Right atrium auricular region (tissue), 2 donors: ENCODE measurements at regions not wholly inside any gene's neighbourhood (a gene's known extent, or its start where the extent isn't known, plus 50 kb on each side); places are given as distances from the start of the nearest gene placed in this dataset.

Experiments
- DNase-seq: peaks from one replicate; pipeline ENCODE4 v3.0.0-alpha.2; 2019; ENCODE audit warnings: low spot score
- H3K27ac ChIP-seq, 2 donors: fragments of 200-600 bp; sonication (generic); 1 replicate in 1 of 2; 2 replicates in 1 of 2; pipeline ENCODE4 v1.5.1; 2016 to 2019
- H3K27me3 ChIP-seq, 2 donors: fragments of 200-600 bp; sonication (generic); one replicate each; pipeline versions ENCODE4 v1.5.1 to v1.6.0; 2017 to 2019
- H3K36me3 ChIP-seq: fragments of 200-600 bp; sonication (generic); one replicate; pipeline ENCODE4 v1.5.1; 2016
- H3K4me1 ChIP-seq, 2 donors: fragments of 200-600 bp; sonication (generic); one replicate each; pipeline versions ENCODE4 v1.5.1 to v1.6.0; 2017 to 2019
- H3K4me3 ChIP-seq, 2 donors: fragments of 200-600 bp; sonication (generic); 1 replicate in 1 of 2; 2 replicates in 1 of 2; pipeline ENCODE4 v1.5.1; 2017 to 2019; ENCODE audit warnings: mild to moderate bottlenecking in 1 of 2, moderate library complexity in 1 of 2
- H3K9me3 ChIP-seq, 2 donors: fragments of 200-600 bp; sonication (generic); one replicate each; pipeline ENCODE4 v1.5.1; 2019
- CTCF ChIP-seq, 2 donors: fragments of 200-600 bp; sonication (generic); IDR thresholded peaks; one replicate each; pipeline ENCODE4 v1.5.1; 2019; ENCODE audit warnings: antibody characterized with exemption in 2 of 2

- no peaks in the 10 kb centered on the region for H3K36me3 ChIP-seq
- no peak overlapping the region for H3K4me3 ChIP-seq
- H3K27ac ChIP-seq = no peak overlapping the region
- H3K4me1 ChIP-seq = no peaks in the 10 kb centered on the region
- no peak for DNase-seq
- no peaks in the 10 kb centered on the region for H3K9me3 ChIP-seq
- H3K27me3 ChIP-seq = no peaks in the 10 kb centered on the region
- TF ChIP-seq CTCF (IDR thresholded peaks at IDR 0.05) = no peak
Observed at GRCh38 chr4:12207396-12207795, 778.7 kb upstream of the HS3ST1 start.

GRCh38 chr4:12206091-12206490 is 777.4 kb upstream of the HS3ST1 start:
- no peaks in the 10 kb centered on the region for H3K27me3 ChIP-seq
- no peaks in the 10 kb centered on the region for H3K4me1 ChIP-seq
- H3K9me3 ChIP-seq = no peaks in the 10 kb centered on the region
- H3K27ac ChIP-seq = no peak overlapping the region
- no peak for DNase-seq
- H3K36me3 ChIP-seq = no peaks in the 10 kb centered on the region
- no peak for TF ChIP-seq CTCF (IDR thresholded peaks at IDR 0.05)
- no peak overlapping the region for H3K4me3 ChIP-seq

GRCh38 chr4:12203945-12204344 is 775.3 kb upstream of the HS3ST1 start:
- no peaks in the 10 kb centered on the region for H3K27me3 ChIP-seq
- no peak overlapping the region for H3K4me3 ChIP-seq
- H3K4me1 ChIP-seq = no peaks in the 10 kb centered on the region
- H3K36me3 ChIP-seq = no peaks in the 10 kb centered on the region
- no peaks in the 10 kb centered on the region for H3K9me3 ChIP-seq
- no peak for DNase-seq
- H3K27ac ChIP-seq = no peak overlapping the region
- no peak for TF ChIP-seq CTCF (IDR thresholded peaks at IDR 0.05)

- Histone ChIP-seq H3K36me3 (no peaks in the 10 kb centered on the region), H3K4me1 (no peaks in the 10 kb centered on the region), H3K27ac (no peak overlapping the region), H3K9me3 (no peaks in the 10 kb centered on the region), H3K27me3 (no peaks in the 10 kb centered on the region), H3K4me3 (no peak overlapping the region)
- TF ChIP-seq CTCF (IDR thresholded peaks at IDR 0.05) = no peak
- no peak for DNase-seq
Observed at GRCh38 chr4:12200226-12200625, 771.5 kb upstream of the HS3ST1 start.

- Histone ChIP-seq H3K36me3 (no peaks in the 10 kb centered on the region), H3K27ac (no peak overlapping the region), H3K4me1 (no peaks in the 10 kb centered on the region), H3K9me3 (no peaks in the 10 kb centered on the region), H3K27me3 (no peaks in the 10 kb centered on the region), H3K4me3 (no peak overlapping the region)
- TF ChIP-seq CTCF (IDR thresholded peaks at IDR 0.05) = no peak
- no peak for DNase-seq
Observed at GRCh38 chr4:12186526-12186925, 757.8 kb upstream of the HS3ST1 start.
